ENCODE measurements at regions not wholly inside any gene's neighbourhood (a gene's known extent, or its start where the extent isn't known, plus 50 kb on each side); places are given as distances from the start of the nearest gene placed in this dataset.
"Not testable (repeated sequence)": the region's sequence is repeated elsewhere in the genome, so short reads cannot be mapped to it uniquely, and the experiment has no call there.

- H2AFZ ChIP-seq (ENCODE audit: low read depth, low read length), result no peak overlapping the region
- H3K4me3 ChIP-seq (ENCODE audit: low read length), result no peak overlapping the region
- H3K9me2 ChIP-seq (ENCODE audit: insufficient read depth, low read length), result no peaks in the 10 kb centered on the region
- H3F3A ChIP-seq (ENCODE audit: insufficient read depth, low read length, poor library complexity, severe bottlenecking), result no peaks in the 10 kb centered on the region
- H3K27me3 ChIP-seq (ENCODE audit: insufficient read depth, low read depth, low read length), result no peaks in the 10 kb centered on the region
- H3K27ac ChIP-seq (ENCODE audit: low read length), result no peak overlapping the region
- no peaks in the 10 kb centered on the region for H3K79me2 ChIP-seq (replicated peaks; ENCODE audit: insufficient read depth, low read length)
- no peak overlapping the region for H3K4me2 ChIP-seq (ENCODE audit: low read length)
- H4K20me1 ChIP-seq (ENCODE audit: insufficient read depth), result no peaks in the 10 kb centered on the region
- H3K9ac ChIP-seq (ENCODE audit: low read length), result no peak overlapping the region
- no peaks in the 10 kb centered on the region for H3K36me3 ChIP-seq (ENCODE audit: insufficient read depth, low read length)
- no peaks in the 10 kb centered on the region for H3K9me3 ChIP-seq (ENCODE audit: low read length)
- TF ChIP-seq CTCF (IDR thresholded peaks at IDR 0.05; ENCODE audit: poor library complexity, severe bottlenecking) (no peak), MXI1 (conservative IDR thresholded peaks at IDR 0.05; ENCODE audit: poor library complexity, severe bottlenecking) (no peak), RAD21 (conservative IDR thresholded peaks at IDR 0.05) (no peak), SMC3 (conservative IDR thresholded peaks at IDR 0.05; ENCODE audit: poor library complexity) (no peak), EP300 (conservative IDR thresholded peaks at IDR 0.05; ENCODE audit: poor library complexity, severe bottlenecking) (no peak), POLR2AphosphoS5 (IDR thresholded peaks at IDR 0.05) (no peak), TAF1 (IDR thresholded peaks at IDR 0.05; ENCODE audit: low read depth) (no peak), EZH2 (IDR thresholded peaks at IDR 0.05; ENCODE audit: borderline replicate concordance, insufficient read depth, low read length, poor library complexity, severe bottlenecking) (no peak), REST (IDR thresholded peaks at IDR 0.05; ENCODE audit: borderline replicate concordance) (no peak)
These were observed 155.4 kb upstream of the CACNA2D1 start for GRCh38 chr7:82598958-82599357.

GRCh38 chr7:82595795-82596194, 152.2 kb upstream of the CACNA2D1 start:
- not testable (repeated sequence) for H3K9me2 ChIP-seq (ENCODE audit: insufficient read depth, low read length); H2AFZ ChIP-seq (ENCODE audit: low read depth, low read length); H3K79me2 ChIP-seq (replicated peaks; ENCODE audit: insufficient read depth, low read length); H3K36me3 ChIP-seq (ENCODE audit: insufficient read depth, low read length); H4K20me1 ChIP-seq (ENCODE audit: insufficient read depth); H3K27ac ChIP-seq (ENCODE audit: low read length); H3K27me3 ChIP-seq (ENCODE audit: insufficient read depth, low read depth, low read length); H3K4me3 ChIP-seq (ENCODE audit: low read length); H3K9ac ChIP-seq (ENCODE audit: low read length); H3K4me2 ChIP-seq (ENCODE audit: low read length); H3F3A ChIP-seq (ENCODE audit: insufficient read depth, low read length, poor library complexity, severe bottlenecking); H3K9me3 ChIP-seq (ENCODE audit: low read length)

- Histone ChIP-seq H3K9me3 (ENCODE audit: low read length) (no peaks in the 10 kb centered on the region), H2AFZ (ENCODE audit: low read depth, low read length) (no peak overlapping the region), H3K4me3 (ENCODE audit: low read length) (no peak overlapping the region), H3K27ac (ENCODE audit: low read length) (no peak overlapping the region), H3K27me3 (ENCODE audit: insufficient read depth, low read depth, low read length) (no peaks in the 10 kb centered on the region), H3K79me2 (replicated peaks; ENCODE audit: insufficient read depth, low read length) (no peaks in the 10 kb centered on the region), H4K20me1 (ENCODE audit: insufficient read depth) (no peaks in the 10 kb centered on the region), H3K9ac (ENCODE audit: low read length) (no peak overlapping the region), H3K4me2 (ENCODE audit: low read length) (no peak overlapping the region), H3K36me3 (ENCODE audit: insufficient read depth, low read length) (no peaks in the 10 kb centered on the region), H3F3A (ENCODE audit: insufficient read depth, low read length, poor library complexity, severe bottlenecking) (no peaks in the 10 kb centered on the region), H3K9me2 (ENCODE audit: insufficient read depth, low read length) (no peaks in the 10 kb centered on the region)
- TF ChIP-seq TAF1 (IDR thresholded peaks at IDR 0.05; ENCODE audit: low read depth), result no peak
- no peak for TF ChIP-seq EZH2 (IDR thresholded peaks at IDR 0.05; ENCODE audit: borderline replicate concordance, insufficient read depth, low read length, poor library complexity, severe bottlenecking)
- TF ChIP-seq REST (IDR thresholded peaks at IDR 0.05; ENCODE audit: borderline replicate concordance), result no peak
- no peak for TF ChIP-seq SMC3 (conservative IDR thresholded peaks at IDR 0.05; ENCODE audit: poor library complexity)
- no peak for TF ChIP-seq RAD21 (conservative IDR thresholded peaks at IDR 0.05)
- no peak for TF ChIP-seq EP300 (conservative IDR thresholded peaks at IDR 0.05; ENCODE audit: poor library complexity, severe bottlenecking)
- no peak for TF ChIP-seq POLR2AphosphoS5 (IDR thresholded peaks at IDR 0.05)
- TF ChIP-seq CTCF (IDR thresholded peaks at IDR 0.05; ENCODE audit: poor library complexity, severe bottlenecking), result no peak
- TF ChIP-seq MXI1 (conservative IDR thresholded peaks at IDR 0.05; ENCODE audit: poor library complexity, severe bottlenecking), result no peak
These were observed 151.6 kb upstream of the CACNA2D1 start for GRCh38 chr7:82595176-82595575.

Data from neural cell (in vitro differentiated cells).